Calu3 (cell line): ENCODE measurements at regions not wholly inside any gene's neighbourhood (a gene's known extent, or its start where the extent isn't known, plus 50 kb on each side); places are given as distances from the start of the nearest gene placed in this dataset.
"Not testable (repeated sequence)": the region's sequence is repeated elsewhere in the genome, so short reads cannot be mapped to it uniquely, and the experiment has no call there.

Experiments
- BruUV-seq: library from RNA; stranded (reverse); fragments of 400-500 nt; replicated peaks from 2 replicates; lab custom pipeline; 2021; lab: Mats Ljungman, UMichigan
- CTCF ChIA-PET: fragments of 300-600 bp; sonication (Branson Sonifier 250); formaldehyde crosslinking; loops from one replicate; lab custom pipeline; 2022; ENCODE audit warnings: antibody characterized with exemption; lab: Charles Lee
- DNase-seq: peaks from one replicate; pipeline ENCODE4 v3.0.0; 2022
- H3K27ac Mint-ChIP-seq: one replicate; pipeline ENCODE4 v1.8.0; 2022; ENCODE audit warnings: mixed read lengths; ENCODE audit not compliant: unreplicated experiment
- H3K27me3 Mint-ChIP-seq: one replicate; pipeline ENCODE4 v1.8.0; 2022; ENCODE audit warnings: mixed read lengths; ENCODE audit not compliant: unreplicated experiment
- H3K36me3 Mint-ChIP-seq: one replicate; pipeline ENCODE4 v1.8.0; 2022; ENCODE audit warnings: mild to moderate bottlenecking, moderate library complexity, mixed read lengths; ENCODE audit not compliant: insufficient read depth, unreplicated experiment
- H3K4me1 Mint-ChIP-seq: one replicate; pipeline ENCODE4 v1.8.0; 2022; ENCODE audit warnings: mild to moderate bottlenecking, low read depth, mixed read lengths; ENCODE audit not compliant: unreplicated experiment
- H3K4me3 Mint-ChIP-seq: one replicate; pipeline ENCODE4 v1.8.0; 2022; ENCODE audit warnings: mild to moderate bottlenecking, low read depth, moderate library complexity, mixed read lengths; ENCODE audit not compliant: unreplicated experiment
- H3K9me3 Mint-ChIP-seq: one replicate; pipeline ENCODE4 v1.8.0; 2022; ENCODE audit warnings: low read depth, mixed read lengths; ENCODE audit not compliant: unreplicated experiment
- intact Hi-C: fragments of 100-400 bp; cut with micrococcal nuclease; formaldehyde crosslinking; loops from one replicate; pipeline ENCODE4 v1.10.0; 2022; ENCODE audit not compliant: unreplicated experiment
- TF ChIP-seq, protein P1 (sequence below): fragments of 200-600 bp; IDR thresholded peaks from one replicate; pipeline ENCODE4 v1.8.0; 2022; ENCODE audit warnings: antibody characterized with exemption; ENCODE audit not compliant: unreplicated experiment

DNA sequence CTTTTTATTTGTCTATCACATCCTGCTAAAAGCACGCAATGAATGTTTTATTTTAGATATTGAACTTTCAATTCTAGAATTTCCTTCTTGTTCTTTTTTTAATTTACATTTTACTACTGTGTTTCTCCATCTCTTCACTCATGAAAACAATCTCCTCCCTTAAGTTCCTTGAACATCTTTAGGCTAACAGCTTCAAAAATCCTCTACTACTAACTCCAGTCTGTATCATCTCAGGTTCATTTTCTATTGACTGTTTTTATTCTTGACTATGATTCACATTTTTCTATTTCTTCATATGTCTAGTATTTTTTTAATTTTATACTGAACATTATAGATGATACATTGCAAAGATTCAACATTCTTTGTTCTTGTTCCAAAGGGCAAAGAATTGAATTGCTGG is 79.2 kb upstream of the NCK2 start:
- Mint-ChIP-seq H3K4me3 (no peak overlapping the region), H3K27me3 (no peaks in the 10 kb centered on the region), H3K36me3 (no peaks in the 10 kb centered on the region), H3K4me1 (no peaks in the 10 kb centered on the region), H3K9me3 (peaks cover 6% of the 10 kb centered on the region), H3K27ac (no peak overlapping the region)
- intact Hi-C loops = no loop called here
- no peak for DNase-seq
- no TSS peak for BruUV-seq
- CTCF ChIA-PET = no interaction called here
- TF ChIP-seq, protein P1, sequence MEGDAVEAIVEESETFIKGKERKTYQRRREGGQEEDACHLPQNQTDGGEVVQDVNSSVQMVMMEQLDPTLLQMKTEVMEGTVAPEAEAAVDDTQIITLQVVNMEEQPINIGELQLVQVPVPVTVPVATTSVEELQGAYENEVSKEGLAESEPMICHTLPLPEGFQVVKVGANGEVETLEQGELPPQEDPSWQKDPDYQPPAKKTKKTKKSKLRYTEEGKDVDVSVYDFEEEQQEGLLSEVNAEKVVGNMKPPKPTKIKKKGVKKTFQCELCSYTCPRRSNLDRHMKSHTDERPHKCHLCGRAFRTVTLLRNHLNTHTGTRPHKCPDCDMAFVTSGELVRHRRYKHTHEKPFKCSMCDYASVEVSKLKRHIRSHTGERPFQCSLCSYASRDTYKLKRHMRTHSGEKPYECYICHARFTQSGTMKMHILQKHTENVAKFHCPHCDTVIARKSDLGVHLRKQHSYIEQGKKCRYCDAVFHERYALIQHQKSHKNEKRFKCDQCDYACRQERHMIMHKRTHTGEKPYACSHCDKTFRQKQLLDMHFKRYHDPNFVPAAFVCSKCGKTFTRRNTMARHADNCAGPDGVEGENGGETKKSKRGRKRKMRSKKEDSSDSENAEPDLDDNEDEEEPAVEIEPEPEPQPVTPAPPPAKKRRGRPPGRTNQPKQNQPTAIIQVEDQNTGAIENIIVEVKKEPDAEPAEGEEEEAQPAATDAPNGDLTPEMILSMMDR = no peak

DNA sequence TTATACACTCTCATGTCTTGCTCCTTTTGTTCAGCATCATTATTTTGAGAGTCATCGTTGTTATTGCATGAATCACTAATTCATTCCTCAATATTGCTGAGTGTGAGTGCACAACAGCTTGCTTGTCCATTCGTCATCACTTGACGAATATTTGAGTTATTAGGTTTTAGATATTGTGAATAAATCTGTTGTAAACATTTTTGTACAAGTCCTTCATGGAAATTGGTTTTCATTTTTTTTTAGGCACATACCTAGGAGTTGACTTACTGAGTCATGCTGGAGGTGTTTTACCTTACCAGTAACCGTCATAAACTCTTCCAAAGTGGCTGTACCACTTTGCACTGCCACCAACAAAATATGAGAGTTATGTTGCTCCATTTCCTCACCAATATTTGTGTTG is 84.2 kb upstream of the NCK2 start:
- DNase-seq = no peak
- TF ChIP-seq, protein P1 = no peak
- intact Hi-C loops = no loop called here
- Mint-ChIP-seq H3K9me3 (peaks cover 12% of the 10 kb centered on the region), H3K27ac (no peak overlapping the region), H3K4me1 (no peaks in the 10 kb centered on the region), H3K36me3 (no peaks in the 10 kb centered on the region), H3K27me3 (no peaks in the 10 kb centered on the region), H3K4me3 (no peak overlapping the region)
- BruUV-seq = no TSS peak
- CTCF ChIA-PET = interaction anchor here (0.5 kb wide), 1 partner anchor 21 kb away, joined by 5 read pairs; no protein-coding TSS in a partner anchor

DNA sequence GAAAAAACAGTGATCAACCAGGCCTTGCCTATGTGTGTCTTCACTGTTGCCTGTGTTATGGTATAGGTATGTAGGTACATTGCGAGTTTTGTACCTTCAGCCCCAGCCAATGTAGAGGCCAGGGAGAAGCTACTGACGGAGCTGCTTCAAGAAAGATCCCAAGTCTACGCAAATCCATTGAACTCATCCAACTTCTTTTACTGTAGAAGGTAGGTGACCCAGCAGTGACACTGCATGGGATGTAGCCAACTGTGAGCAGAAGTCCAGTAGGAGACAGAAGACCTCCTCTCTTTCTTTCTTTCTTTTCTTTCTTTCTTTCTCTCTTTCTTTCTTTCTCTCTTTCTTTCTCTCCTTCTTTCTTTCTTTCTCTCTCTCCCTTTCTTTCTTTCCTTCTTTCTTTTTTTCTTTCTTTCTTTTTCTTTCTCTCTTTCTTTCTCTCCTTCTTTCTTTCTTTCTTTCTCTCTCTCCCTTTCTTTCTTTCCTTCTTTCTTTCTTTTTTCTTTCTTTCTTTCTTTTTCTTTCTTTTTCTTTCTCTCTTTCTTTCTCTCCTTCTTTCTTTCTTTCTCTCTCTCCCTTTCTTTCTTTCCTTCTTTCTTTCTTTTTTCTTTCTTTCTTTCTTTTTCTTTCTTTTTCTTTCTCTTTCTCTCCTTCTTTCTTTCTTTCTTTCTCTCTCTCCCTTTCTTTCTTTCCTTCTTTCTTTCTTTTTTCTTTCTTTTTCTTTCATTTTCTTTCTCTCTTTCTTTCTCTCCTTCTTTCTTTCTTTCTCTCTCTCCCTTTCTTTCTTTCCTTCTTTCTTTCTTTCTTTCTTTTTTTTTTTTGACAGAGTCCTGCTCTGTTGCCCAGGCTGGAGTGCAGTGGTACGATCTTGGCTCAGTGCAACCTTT is 88.7 kb upstream of the NCK2 start:
- DNase-seq, H3K27me3 Mint-ChIP-seq, intact Hi-C loops, H3K4me1 Mint-ChIP-seq, H3K36me3 Mint-ChIP-seq, H3K27ac Mint-ChIP-seq, H3K9me3 Mint-ChIP-seq, BruUV-seq, CTCF ChIA-PET, H3K4me3 Mint-ChIP-seq: not testable (repeated sequence)

DNA sequence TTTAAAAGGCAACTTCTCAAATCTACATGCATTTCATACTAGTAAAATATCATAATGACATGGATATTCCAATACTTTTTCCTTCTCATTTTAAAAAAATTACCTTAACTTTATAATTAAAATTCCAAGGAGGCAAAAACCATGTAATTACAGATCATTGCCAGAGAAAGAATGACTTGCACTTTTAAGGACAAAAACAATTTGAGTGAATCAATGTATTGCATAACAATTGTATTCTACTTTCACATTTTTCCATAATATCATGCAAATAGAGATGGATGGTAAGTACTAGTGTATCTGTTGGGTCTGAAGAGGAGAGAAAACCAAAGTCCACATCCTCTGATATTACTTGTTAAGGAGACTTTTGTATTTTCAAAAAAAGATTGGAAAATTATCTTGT is 89.5 kb upstream of the NCK2 start:
- H3K9me3 Mint-ChIP-seq = peaks cover 7% of the 10 kb centered on the region
- no TSS peak for BruUV-seq
- H3K27me3 Mint-ChIP-seq = no peaks in the 10 kb centered on the region
- no peak overlapping the region for H3K27ac Mint-ChIP-seq
- H3K36me3 Mint-ChIP-seq = no peaks in the 10 kb centered on the region
- H3K4me1 Mint-ChIP-seq = no peaks in the 10 kb centered on the region
- DNase-seq = no peak
- intact Hi-C loops = no loop called here
- TF ChIP-seq, protein P1 = no peak
- CTCF ChIA-PET = no interaction called here
- no peak overlapping the region for H3K4me3 Mint-ChIP-seq

DNA sequence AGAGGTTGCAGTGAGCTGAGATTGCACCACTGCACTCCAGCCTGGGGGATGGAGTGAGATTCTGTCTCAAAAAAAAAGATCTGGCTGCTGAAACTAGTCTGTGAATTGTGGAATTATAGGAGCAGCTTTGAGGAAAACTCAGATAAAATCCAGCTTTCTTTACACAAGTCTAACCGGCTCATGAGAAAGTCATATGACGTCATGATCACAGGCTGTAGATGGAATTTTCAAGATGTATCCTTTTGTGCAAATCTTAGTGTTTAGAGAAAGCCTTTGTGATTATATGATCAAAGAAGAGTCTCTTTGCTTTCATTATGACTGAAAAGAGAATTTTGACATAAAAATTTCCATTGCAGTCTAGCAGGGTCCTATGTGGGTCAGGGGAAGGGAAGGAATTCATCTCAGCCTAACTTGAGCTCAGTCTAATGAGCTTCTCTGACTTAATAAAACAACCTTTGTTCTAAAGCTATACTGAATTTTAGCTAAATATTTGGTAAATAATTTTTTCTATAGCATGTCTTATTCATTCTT is 90.2 kb upstream of the NCK2 start:
- Mint-ChIP-seq H3K27me3 (no peaks in the 10 kb centered on the region), H3K9me3 (peaks cover 7% of the 10 kb centered on the region), H3K36me3 (no peaks in the 10 kb centered on the region), H3K4me3 (no peak overlapping the region), H3K4me1 (no peaks in the 10 kb centered on the region), H3K27ac (no peak overlapping the region)
- CTCF ChIA-PET = no interaction called here
- no TSS peak for BruUV-seq
- TF ChIP-seq, protein P1 = no peak
- DNase-seq = no peak
- intact Hi-C loops = no loop called here
